ENCODE measurements at regions not wholly inside any gene's neighbourhood (a gene's known extent, or its start where the extent isn't known, plus 50 kb on each side); places are given as distances from the start of the nearest gene placed in this dataset.

DNA sequence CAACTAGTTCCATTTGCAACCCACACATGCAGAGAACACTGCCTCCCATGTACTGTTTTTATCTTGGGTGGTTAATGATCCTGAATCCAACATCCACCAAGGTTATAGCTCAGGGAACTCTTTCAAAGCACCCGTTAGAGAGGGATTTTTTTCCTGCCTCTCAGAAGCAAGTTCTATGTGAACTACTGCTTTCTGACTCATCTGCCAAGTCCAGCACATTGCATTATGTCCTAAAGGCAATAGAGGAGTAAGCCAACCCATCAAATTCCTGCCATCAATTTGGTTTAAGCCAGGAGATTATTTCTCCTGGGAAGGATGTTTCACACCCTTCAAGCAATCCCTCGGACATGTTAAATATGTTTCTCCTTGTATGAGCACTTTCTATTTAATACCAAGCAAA, 334.5 kb downstream of the GASK1B start:
- TF ChIP-seq, protein P1, sequence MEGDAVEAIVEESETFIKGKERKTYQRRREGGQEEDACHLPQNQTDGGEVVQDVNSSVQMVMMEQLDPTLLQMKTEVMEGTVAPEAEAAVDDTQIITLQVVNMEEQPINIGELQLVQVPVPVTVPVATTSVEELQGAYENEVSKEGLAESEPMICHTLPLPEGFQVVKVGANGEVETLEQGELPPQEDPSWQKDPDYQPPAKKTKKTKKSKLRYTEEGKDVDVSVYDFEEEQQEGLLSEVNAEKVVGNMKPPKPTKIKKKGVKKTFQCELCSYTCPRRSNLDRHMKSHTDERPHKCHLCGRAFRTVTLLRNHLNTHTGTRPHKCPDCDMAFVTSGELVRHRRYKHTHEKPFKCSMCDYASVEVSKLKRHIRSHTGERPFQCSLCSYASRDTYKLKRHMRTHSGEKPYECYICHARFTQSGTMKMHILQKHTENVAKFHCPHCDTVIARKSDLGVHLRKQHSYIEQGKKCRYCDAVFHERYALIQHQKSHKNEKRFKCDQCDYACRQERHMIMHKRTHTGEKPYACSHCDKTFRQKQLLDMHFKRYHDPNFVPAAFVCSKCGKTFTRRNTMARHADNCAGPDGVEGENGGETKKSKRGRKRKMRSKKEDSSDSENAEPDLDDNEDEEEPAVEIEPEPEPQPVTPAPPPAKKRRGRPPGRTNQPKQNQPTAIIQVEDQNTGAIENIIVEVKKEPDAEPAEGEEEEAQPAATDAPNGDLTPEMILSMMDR (IDR thresholded peaks at IDR 0.05; ENCODE audit: control insufficient read depth, extremely low read depth, insufficient read depth), result no peak
- no peak overlapping the region for H3K4me3 ChIP-seq (ENCODE audit: low read depth, low read length)
- no peak for DNase-seq (ENCODE audit: low read depth)

DNA sequence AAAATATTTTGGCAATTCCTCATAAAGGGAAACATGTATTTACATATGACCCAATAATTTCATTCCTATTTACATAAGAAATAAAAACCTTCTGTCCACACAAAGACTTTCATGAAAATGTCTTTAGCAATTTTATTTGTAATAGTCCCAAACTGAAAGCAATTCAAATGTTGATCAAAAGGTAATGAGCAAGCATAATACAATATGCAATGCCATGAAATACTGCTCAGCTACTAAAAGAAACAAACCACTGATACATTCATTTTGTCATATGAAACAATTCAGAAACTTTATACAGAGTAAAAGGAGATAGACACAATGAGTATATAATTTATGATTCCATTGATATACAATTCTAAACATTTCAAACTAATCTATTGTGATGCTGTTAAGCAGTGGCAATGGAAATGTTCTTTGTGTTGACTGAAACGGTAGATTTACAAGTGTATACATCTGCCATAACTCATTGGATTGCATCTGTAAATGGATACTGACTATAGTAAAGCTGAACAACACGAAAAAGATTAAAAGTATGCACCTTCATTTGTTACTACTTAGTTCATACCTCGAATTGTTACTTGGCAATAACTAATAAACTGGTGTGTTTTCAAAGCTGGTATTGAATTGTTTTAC, 335.6 kb downstream of the GASK1B start:
- no peak overlapping the region for H3K4me3 ChIP-seq (ENCODE audit: low read depth, low read length)
- TF ChIP-seq, protein P1 (IDR thresholded peaks at IDR 0.05; ENCODE audit: control insufficient read depth, extremely low read depth, insufficient read depth), result no peak
- no peak for DNase-seq (ENCODE audit: low read depth)

DNA sequence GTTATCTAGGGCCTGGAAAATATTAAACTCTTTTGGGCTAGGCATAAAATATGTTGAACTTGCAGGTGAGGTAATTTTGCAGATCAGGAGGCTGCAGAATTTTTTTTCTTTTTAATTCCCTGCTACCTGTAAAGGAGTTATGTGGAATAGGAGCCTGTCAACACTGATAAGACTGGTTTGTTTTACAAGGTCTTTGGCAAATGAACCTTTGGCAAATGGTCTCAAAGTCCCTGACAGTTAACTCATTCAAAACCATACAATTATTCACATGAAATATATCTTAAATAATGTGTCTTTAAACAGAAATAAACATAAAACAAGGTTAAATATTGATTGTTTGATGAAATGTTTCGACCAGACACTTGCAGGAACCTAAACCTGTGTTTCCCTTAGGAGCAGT, 340.2 kb downstream of the GASK1B start:
- H3K4me3 ChIP-seq (ENCODE audit: low read depth, low read length), result no peak overlapping the region
- DNase-seq (ENCODE audit: low read depth), result peak; percentile 56
- TF ChIP-seq, protein P1 (IDR thresholded peaks at IDR 0.05; ENCODE audit: control insufficient read depth, extremely low read depth, insufficient read depth), result no peak

DNA sequence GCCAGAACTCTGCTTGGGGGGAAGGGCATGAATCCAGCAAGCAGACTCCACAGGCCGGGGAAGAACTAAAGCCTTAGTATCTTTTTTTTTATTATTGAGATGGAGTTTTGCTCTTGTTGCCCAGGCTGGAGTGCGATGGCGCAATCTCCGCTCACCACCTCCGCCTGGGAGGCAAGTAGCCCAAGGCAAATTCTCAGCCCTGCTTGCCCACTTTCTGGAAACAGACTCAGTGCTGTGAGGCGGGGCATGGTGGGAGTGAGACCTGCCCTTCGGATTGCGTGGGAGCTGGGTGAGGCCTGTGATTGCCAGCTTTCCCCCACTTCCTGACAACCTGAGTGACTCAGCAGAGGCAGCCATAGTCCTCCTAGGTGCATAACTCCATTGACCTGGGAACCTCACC, 348.8 kb downstream of the GASK1B start:
- DNase-seq (ENCODE audit: low read depth), result no peak
- TF ChIP-seq, protein P1 (IDR thresholded peaks at IDR 0.05; ENCODE audit: control insufficient read depth, extremely low read depth, insufficient read depth), result no peak
- H3K4me3 ChIP-seq (ENCODE audit: low read depth, low read length), result no peak overlapping the region

DNA sequence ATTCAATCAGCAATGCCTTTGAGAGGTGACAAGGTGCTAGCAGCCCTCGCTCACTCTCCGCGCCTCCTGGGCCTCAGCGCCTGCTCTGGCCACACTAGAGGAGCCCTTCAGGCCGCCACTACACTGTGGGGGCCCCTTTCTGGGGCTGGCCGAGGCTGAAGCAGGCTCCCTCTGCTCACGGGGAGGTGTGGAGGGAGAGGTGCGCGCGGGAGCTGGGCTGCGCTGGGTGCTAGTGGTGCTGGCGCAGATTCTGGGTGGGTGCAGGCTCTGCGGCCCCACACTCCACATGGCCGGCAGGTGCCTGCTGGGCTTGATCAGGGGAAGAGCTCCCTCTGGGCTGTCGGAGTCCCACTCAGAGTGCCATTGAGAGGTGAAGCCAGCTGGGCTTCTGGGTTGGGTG, 351.0 kb downstream of the GASK1B start:
- H3K4me3 ChIP-seq (ENCODE audit: low read depth, low read length), result no peak overlapping the region
- no peak for DNase-seq (ENCODE audit: low read depth)
- TF ChIP-seq, protein P1 (IDR thresholded peaks at IDR 0.05; ENCODE audit: control insufficient read depth, extremely low read depth, insufficient read depth), result no peak

DNA sequence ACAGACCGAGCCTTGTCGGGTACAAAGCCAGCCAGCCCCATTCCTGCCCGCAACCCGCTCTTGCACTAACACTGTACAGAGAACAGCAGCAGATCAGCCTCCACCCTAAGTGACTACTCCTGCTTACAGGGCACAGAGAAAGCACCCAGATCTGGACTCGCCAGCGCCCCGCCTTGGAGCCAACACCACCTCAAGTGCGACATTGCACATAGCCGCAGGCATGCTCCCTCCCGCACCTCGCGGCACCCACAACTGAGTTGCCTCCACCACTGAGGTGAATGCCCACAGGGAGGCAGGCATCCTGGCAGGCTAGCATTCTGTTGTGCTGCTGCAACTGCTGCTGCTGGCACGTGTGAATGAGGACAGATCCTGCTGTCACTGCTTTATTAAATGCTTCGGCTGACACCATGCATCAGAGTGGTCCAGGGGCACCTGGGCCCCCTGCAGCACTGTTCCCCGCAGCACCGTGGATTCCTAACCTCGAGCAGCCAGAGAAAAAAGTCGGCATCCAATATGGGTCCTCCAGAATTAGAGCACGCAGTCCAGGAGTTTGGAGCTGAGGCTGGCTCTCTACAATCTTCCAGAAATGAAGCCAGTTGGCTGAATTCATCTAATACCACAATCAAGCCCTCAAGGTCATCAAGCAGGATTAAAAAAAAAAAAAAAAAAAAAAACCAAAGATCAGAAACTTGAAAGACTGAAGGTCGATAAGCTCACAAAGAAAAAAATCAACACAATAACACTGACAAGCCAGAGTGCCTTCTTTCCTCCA, 352.9 kb downstream of the GASK1B start:
- H3K4me3 ChIP-seq (ENCODE audit: low read depth, low read length), result no peak overlapping the region
- TF ChIP-seq, protein P1 (IDR thresholded peaks at IDR 0.05; ENCODE audit: control insufficient read depth, extremely low read depth, insufficient read depth), result 0 out of 2 replicates have a peak, but pooled peaks have one; percentile 7
- DNase-seq (ENCODE audit: low read depth), result no peak
